Keratinocyte (primary cell): ENCODE measurements at regions not wholly inside any gene's neighbourhood (a gene's known extent, or its start where the extent isn't known, plus 50 kb on each side); places are given as distances from the start of the nearest gene placed in this dataset.

Experiments used
- DNase-seq: peaks from one replicate; pipeline ENCODE4 v3.0.0-alpha.2; 2011; ENCODE audit warnings: low read depth, missing footprints, low spot score
- FAIRE-seq: peaks from 2 replicates; lab custom pipeline; 2011; peaks lifted over from hg19 to GRCh38; lab: Jason Lieb, UNC
- H2AFZ ChIP-seq: 2 replicates; pipeline ENCODE4 v1.6.0; 2012; ENCODE audit warnings: low read length, control low read depth, inconsistent platforms; ENCODE audit not compliant: control insufficient read depth
- H3K27ac ChIP-seq: 2 replicates; pipeline ENCODE4 v1.5.1; 2011; ENCODE audit warnings: low read length; ENCODE audit not compliant: control insufficient read depth, insufficient read depth
- H3K27me3 ChIP-seq: 3 replicates; pipeline ENCODE4 v1.6.0; 2011; ENCODE audit warnings: low read length; ENCODE audit not compliant: control insufficient read depth, insufficient read depth; ENCODE audit errors: extremely low read depth
- H3K36me3 ChIP-seq, 2 experiments: 2 replicates in 1 of 2; 3 replicates in 1 of 2; pipeline ENCODE4 v1.5.1; 2011; ENCODE audit warnings: low read length in 2 of 2, mild to moderate bottlenecking in 1 of 2; ENCODE audit not compliant: control insufficient read depth in 2 of 2, insufficient read depth in 2 of 2; ENCODE audit errors: extremely low read depth in 1 of 2
- H3K4me1 ChIP-seq: 3 replicates; pipeline ENCODE4 v1.5.1; 2011; ENCODE audit warnings: low read length; ENCODE audit not compliant: control insufficient read depth, insufficient read depth; ENCODE audit errors: extremely low read depth
- H3K4me2 ChIP-seq: 3 replicates; pipeline ENCODE4 v1.6.0; 2011; ENCODE audit warnings: low read depth, low read length; ENCODE audit not compliant: control insufficient read depth, insufficient read depth; ENCODE audit errors: extremely low read depth
- H3K4me3 ChIP-seq, 3 experiments: fragments of 200-600 bp in 1 of 3; sonication (generic) in 1 of 3; 2 replicates in 2 of 3; 3 replicates in 1 of 3; pipeline ENCODE4 v1.5.1; 2011 to 2016; ENCODE audit warnings: low read length in 3 of 3, mild to moderate bottlenecking in 3 of 3, control low read depth in 2 of 3, inconsistent platforms in 1 of 3, low read depth in 1 of 3, mixed read lengths in 1 of 3, mixed run types in 1 of 3, moderate library complexity in 1 of 3; ENCODE audit not compliant: control insufficient read depth in 2 of 3, insufficient read depth in 2 of 3; ENCODE audit errors: extremely low read depth in 1 of 3
- H3K79me2 ChIP-seq: 2 replicates; pipeline ENCODE4 v1.6.0; 2012; ENCODE audit warnings: low read length; ENCODE audit not compliant: control insufficient read depth, insufficient read depth
- H3K9ac ChIP-seq: 3 replicates; pipeline ENCODE4 v1.6.0; 2011; ENCODE audit warnings: low read length; ENCODE audit not compliant: control insufficient read depth, insufficient read depth; ENCODE audit errors: extremely low read depth
- H3K9me1 ChIP-seq: 3 replicates; pipeline ENCODE4 v1.6.0; 2011; ENCODE audit warnings: low read length; ENCODE audit not compliant: control insufficient read depth, insufficient read depth; ENCODE audit errors: extremely low read depth
- H3K9me3 ChIP-seq: 2 replicates; pipeline ENCODE4 v1.5.1; 2012; ENCODE audit warnings: low read depth, low read length; ENCODE audit not compliant: control insufficient read depth
- H4K20me1 ChIP-seq: 3 replicates; pipeline ENCODE4 v1.6.0; 2011; ENCODE audit warnings: low read length; ENCODE audit not compliant: control insufficient read depth, insufficient read depth; ENCODE audit errors: extremely low read depth
- CTCF ChIP-seq, 3 experiments: IDR thresholded peaks in 1 of 3; conservative IDR thresholded peaks in 1 of 3; optimal IDR thresholded peaks in 1 of 3; 2 replicates in 2 of 3; 3 replicates in 1 of 3; pipeline versions ENCODE3 to v1.5.1; 2011; ENCODE audit warnings: low read length in 3 of 3, mild to moderate bottlenecking in 3 of 3, moderate library complexity in 2 of 3, control low read depth in 1 of 3, inconsistent platforms in 1 of 3; ENCODE audit not compliant: insufficient read depth in 2 of 3; ENCODE audit errors: extremely low read depth in 1 of 3
- EZH2 ChIP-seq: IDR thresholded peaks from one replicate; pipeline ENCODE4 v1.6.1; 2012; ENCODE audit warnings: inconsistent platforms, mild to moderate bottlenecking, low read length, moderate library complexity
- dilution Hi-C: fragments of 300-500 bp; cut with MboI; formaldehyde crosslinking; loops from one replicate; pipeline ENCODE4 v1.7.0; 2020; ENCODE audit warnings: low sequenced_read_pairs; ENCODE audit not compliant: extremely low pct_ligation_motif_present

- Histone ChIP-seq H3K4me1 (no peaks in the 10 kb centered on the region), H4K20me1 (no peaks in the 10 kb centered on the region), H3K4me2 (no peak overlapping the region), H3K9ac (no peak overlapping the region), H3K27me3 (no peaks in the 10 kb centered on the region), H3K9me3 (no peaks in the 10 kb centered on the region), H3K4me3 (no peak overlapping the region), H3K9me1 (no peaks in the 10 kb centered on the region), H3K79me2 (no peaks in the 10 kb centered on the region), H2AFZ (no peak overlapping the region), H3K27ac (no peak overlapping the region), H3K36me3 (no peaks in the 10 kb centered on the region)
- TF ChIP-seq EZH2 (no peak), CTCF (optimal IDR thresholded peaks at IDR 0.05 in 1 of 3, IDR thresholded peaks at IDR 0.05 in 1 of 3, conservative IDR thresholded peaks at IDR 0.05 in 1 of 3; ENCODE audit: extremely low read depth in 1 of 3, insufficient read depth in 2 of 3, low read length in 3 of 3) (no peak)
- DNase-seq: no peak
- dilution Hi-C loops: no loop called here
- FAIRE-seq: no peak
Observed at GRCh38 chr2:2898744-2899143, 478.9 kb downstream of the EIPR1 start.

GRCh38 chr2:2896643-2897042 lies 481.0 kb downstream of the EIPR1 start:
- H3K4me3 ChIP-seq: no peak overlapping the region
- H3K9ac ChIP-seq: no peak overlapping the region
- no peaks in the 10 kb centered on the region for H3K9me3 ChIP-seq
- H3K36me3 ChIP-seq: no peaks in the 10 kb centered on the region
- dilution Hi-C loops: no loop called here
- H3K27me3 ChIP-seq: no peaks in the 10 kb centered on the region
- TF ChIP-seq CTCF (optimal IDR thresholded peaks at IDR 0.05 in 1 of 3, IDR thresholded peaks at IDR 0.05 in 1 of 3, conservative IDR thresholded peaks at IDR 0.05 in 1 of 3; ENCODE audit: extremely low read depth in 1 of 3, insufficient read depth in 2 of 3, low read length in 3 of 3): no peak
- no peak for TF ChIP-seq EZH2
- no peaks in the 10 kb centered on the region for H4K20me1 ChIP-seq
- no peak overlapping the region for H3K27ac ChIP-seq
- no peaks in the 10 kb centered on the region for H3K9me1 ChIP-seq
- H2AFZ ChIP-seq: no peak overlapping the region
- FAIRE-seq (no peak), DNase-seq (no peak)
- no peaks in the 10 kb centered on the region for H3K4me1 ChIP-seq
- H3K4me2 ChIP-seq: no peak overlapping the region
- H3K79me2 ChIP-seq: no peaks in the 10 kb centered on the region
